ENCODE measurements at regions not wholly inside any gene's neighbourhood (a gene's known extent, or its start where the extent isn't known, plus 50 kb on each side); places are given as distances from the start of the nearest gene placed in this dataset.

- DNase-seq (ENCODE audit: low read depth in 2 of 2), result no peak
Measured at GRCh38 chr13:58048670-58049069, 417.1 kb downstream of the PCDH17 start.

GRCh38 chr13:58051396-58051795 is 419.9 kb downstream of the PCDH17 start:
- DNase-seq (ENCODE audit: low read depth in 2 of 2), result no peak

GRCh38 chr13:58051807-58052375 is 420.3 kb downstream of the PCDH17 start:
- DNase-seq (ENCODE audit: low read depth in 2 of 2), result no peak

- DNase-seq (ENCODE audit: low read depth in 2 of 2), result no peak
Measured at GRCh38 chr13:58056426-58056825, 424.9 kb downstream of the PCDH17 start.

GRCh38 chr13:58059624-58060023 is 428.1 kb downstream of the PCDH17 start:
- DNase-seq (ENCODE audit: low read depth in 2 of 2), result no peak

- DNase-seq (ENCODE audit: low read depth in 2 of 2), result no peak
Measured at GRCh38 chr13:58080806-58081205, 449.3 kb downstream of the PCDH17 start.

GRCh38 chr13:58081301-58081820 is 449.8 kb downstream of the PCDH17 start:
- no peak for DNase-seq (ENCODE audit: low read depth in 2 of 2)

GRCh38 chr13:58083064-58083463 is 451.5 kb downstream of the PCDH17 start:
- no peak for DNase-seq (ENCODE audit: low read depth in 2 of 2)

- no peak for DNase-seq (ENCODE audit: low read depth in 2 of 2)
Measured at GRCh38 chr13:58085274-58085673, 453.7 kb downstream of the PCDH17 start.

- DNase-seq (ENCODE audit: low read depth in 2 of 2), result no peak
Measured at GRCh38 chr13:58085819-58086218, 454.3 kb downstream of the PCDH17 start.

GRCh38 chr13:58087566-58087965 is 456.0 kb downstream of the PCDH17 start:
- DNase-seq (ENCODE audit: low read depth in 2 of 2), result no peak

GRCh38 chr13:58093394-58093793 is 461.9 kb downstream of the PCDH17 start:
- no peak for DNase-seq (ENCODE audit: low read depth in 2 of 2)

- no peak for DNase-seq (ENCODE audit: low read depth in 2 of 2)
Measured at GRCh38 chr13:58097831-58098230, 466.3 kb downstream of the PCDH17 start.

- DNase-seq (ENCODE audit: low read depth in 2 of 2), result no peak
Measured at GRCh38 chr13:58119351-58119750, 487.8 kb downstream of the PCDH17 start.

- no peak for DNase-seq (ENCODE audit: low read depth in 2 of 2)
Measured at GRCh38 chr13:58119804-58120203, 488.3 kb downstream of the PCDH17 start.

- no peak for DNase-seq (ENCODE audit: low read depth in 2 of 2)
Measured at GRCh38 chr13:58126496-58126895, 495.0 kb downstream of the PCDH17 start.

GRCh38 chr13:58134012-58134411 is 502.5 kb downstream of the PCDH17 start:
- DNase-seq (ENCODE audit: low read depth in 2 of 2), result no peak

- DNase-seq (ENCODE audit: low read depth in 2 of 2), result no peak
Measured at GRCh38 chr13:58134525-58134924, 503.0 kb downstream of the PCDH17 start.

GRCh38 chr13:58142952-58143351 is 511.4 kb downstream of the PCDH17 start:
- DNase-seq (ENCODE audit: low read depth in 2 of 2), result no peak

- no peak for DNase-seq (ENCODE audit: low read depth in 2 of 2)
Measured at GRCh38 chr13:58144616-58145015, 513.1 kb downstream of the PCDH17 start.

- no peak for DNase-seq (ENCODE audit: low read depth in 2 of 2)
Measured at GRCh38 chr13:58151452-58151851, 519.9 kb downstream of the PCDH17 start.

GRCh38 chr13:58160980-58161379 is 529.4 kb downstream of the PCDH17 start:
- DNase-seq (ENCODE audit: low read depth in 2 of 2), result no peak

- DNase-seq (ENCODE audit: low read depth in 2 of 2), result no peak
Measured at GRCh38 chr13:58165617-58166016, 534.1 kb downstream of the PCDH17 start.

- no peak for DNase-seq (ENCODE audit: low read depth in 2 of 2)
Measured at GRCh38 chr13:58181111-58181510, 549.6 kb downstream of the PCDH17 start.
